DOHH2 (cell line): ENCODE measurements at regions not wholly inside any gene's neighbourhood (a gene's known extent, or its start where the extent isn't known, plus 50 kb on each side); places are given as distances from the start of the nearest gene placed in this dataset.

Experiments used
- EZH2phosphoT487 ChIP-seq: fragments of 200-600 bp; sonication (generic); IDR thresholded peaks from 2 replicates; pipeline ENCODE4 v1.6.1; 2017; ENCODE audit warnings: borderline replicate concordance, mild to moderate bottlenecking, antibody characterized with exemption, low read length, moderate library complexity, mixed read lengths
- TF ChIP-seq, protein P1 (sequence below): fragments of 200-600 bp; sonication (generic); IDR thresholded peaks from one replicate; pipeline ENCODE4 v1.5.1; 2014; ENCODE audit warnings: antibody characterized with exemption, mild to moderate bottlenecking, low read depth, low read length; ENCODE audit not compliant: poor library complexity, severe bottlenecking

- TF ChIP-seq, protein P1, sequence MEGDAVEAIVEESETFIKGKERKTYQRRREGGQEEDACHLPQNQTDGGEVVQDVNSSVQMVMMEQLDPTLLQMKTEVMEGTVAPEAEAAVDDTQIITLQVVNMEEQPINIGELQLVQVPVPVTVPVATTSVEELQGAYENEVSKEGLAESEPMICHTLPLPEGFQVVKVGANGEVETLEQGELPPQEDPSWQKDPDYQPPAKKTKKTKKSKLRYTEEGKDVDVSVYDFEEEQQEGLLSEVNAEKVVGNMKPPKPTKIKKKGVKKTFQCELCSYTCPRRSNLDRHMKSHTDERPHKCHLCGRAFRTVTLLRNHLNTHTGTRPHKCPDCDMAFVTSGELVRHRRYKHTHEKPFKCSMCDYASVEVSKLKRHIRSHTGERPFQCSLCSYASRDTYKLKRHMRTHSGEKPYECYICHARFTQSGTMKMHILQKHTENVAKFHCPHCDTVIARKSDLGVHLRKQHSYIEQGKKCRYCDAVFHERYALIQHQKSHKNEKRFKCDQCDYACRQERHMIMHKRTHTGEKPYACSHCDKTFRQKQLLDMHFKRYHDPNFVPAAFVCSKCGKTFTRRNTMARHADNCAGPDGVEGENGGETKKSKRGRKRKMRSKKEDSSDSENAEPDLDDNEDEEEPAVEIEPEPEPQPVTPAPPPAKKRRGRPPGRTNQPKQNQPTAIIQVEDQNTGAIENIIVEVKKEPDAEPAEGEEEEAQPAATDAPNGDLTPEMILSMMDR: no peak
- TF ChIP-seq EZH2phosphoT487: no peak
These were observed 146.1 kb downstream of the MTX2 start for GRCh38 chr2:176415174-176415895.
